GM21529 (cell line): ENCODE measurements at regions not wholly inside any gene's neighbourhood (a gene's known extent, or its start where the extent isn't known, plus 50 kb on each side); places are given as distances from the start of the nearest gene placed in this dataset.

ENCODE experiments used
- ATAC-seq: cut with Tn5 transposase; IDR thresholded peaks from one replicate; pipeline ENCODE4 v1.9.1; 2021; ENCODE audit not compliant: unreplicated experiment

- ATAC-seq = no peak
These were observed 97.9 kb upstream of the KLHL29 start for GRCh38 chr2:23286758-23287704.

- ATAC-seq = no peak
These were observed 95.3 kb upstream of the KLHL29 start for GRCh38 chr2:23289671-23290070.

GRCh38 chr2:23291239-23291638, 93.7 kb upstream of the KLHL29 start:
- no peak for ATAC-seq

- no peak for ATAC-seq
These were observed 93.0 kb upstream of the KLHL29 start for GRCh38 chr2:23292024-23292423.

DNA sequence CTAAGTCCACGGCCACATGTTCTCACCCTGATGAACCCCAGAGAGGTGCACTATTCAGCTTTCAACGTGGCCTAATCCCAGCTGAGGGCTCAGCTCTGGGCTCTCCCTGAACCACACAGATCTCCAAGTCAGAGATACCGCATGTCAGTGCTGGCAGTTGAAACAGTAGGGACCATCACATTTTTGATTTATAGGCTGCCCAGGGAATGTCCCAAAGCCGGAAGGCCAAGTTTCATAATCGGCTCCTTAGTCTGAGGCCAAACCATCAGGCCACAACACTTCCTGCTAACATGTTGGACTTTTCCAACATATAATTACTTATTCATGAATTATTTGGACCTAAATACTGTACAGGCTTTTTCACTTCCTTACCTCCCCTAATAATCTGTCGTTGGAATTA, 91.9 kb upstream of the KLHL29 start:
- ATAC-seq = no peak

GRCh38 chr2:23293731-23294130, 91.2 kb upstream of the KLHL29 start:
- no peak for ATAC-seq

DNA sequence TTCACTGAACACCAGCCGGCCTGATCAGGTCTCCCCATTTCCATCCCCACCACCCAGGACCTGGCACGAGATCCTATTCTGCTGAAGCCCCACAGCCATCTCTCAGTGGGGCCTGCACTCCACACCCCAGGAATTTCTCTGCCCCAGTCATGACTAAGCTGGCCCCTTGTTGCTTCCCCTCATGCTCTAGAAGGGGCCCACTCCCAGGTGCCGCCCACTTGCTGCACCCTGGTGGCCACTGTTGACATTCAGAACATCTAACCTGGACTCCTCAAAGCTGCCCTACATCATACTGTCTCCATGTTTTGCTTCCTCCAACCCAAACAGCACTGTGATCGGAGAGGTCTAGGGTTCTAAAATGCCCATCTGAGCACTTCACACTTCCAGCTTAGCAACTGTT, 90.7 kb upstream of the KLHL29 start:
- no peak for ATAC-seq

DNA sequence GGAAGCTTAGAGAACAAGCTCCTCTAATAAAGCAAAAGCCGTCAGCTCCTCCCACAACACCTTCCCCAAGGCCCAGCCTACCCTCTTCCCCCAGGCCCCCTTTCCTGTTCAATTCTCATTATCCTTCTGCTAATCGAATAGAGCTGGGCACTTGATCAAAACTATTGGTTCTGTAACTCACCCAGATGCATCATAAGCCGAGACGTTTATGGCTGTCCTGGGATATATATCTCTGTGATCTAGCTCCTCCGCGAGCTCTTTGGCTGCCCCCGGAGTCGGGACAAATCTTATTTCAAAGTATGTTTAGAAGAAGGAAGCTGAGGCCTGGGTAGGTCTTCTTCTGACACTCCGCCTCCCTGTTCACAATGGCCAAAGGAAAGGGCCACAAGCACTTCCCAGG, 88.3 kb upstream of the KLHL29 start:
- ATAC-seq = no peak

DNA sequence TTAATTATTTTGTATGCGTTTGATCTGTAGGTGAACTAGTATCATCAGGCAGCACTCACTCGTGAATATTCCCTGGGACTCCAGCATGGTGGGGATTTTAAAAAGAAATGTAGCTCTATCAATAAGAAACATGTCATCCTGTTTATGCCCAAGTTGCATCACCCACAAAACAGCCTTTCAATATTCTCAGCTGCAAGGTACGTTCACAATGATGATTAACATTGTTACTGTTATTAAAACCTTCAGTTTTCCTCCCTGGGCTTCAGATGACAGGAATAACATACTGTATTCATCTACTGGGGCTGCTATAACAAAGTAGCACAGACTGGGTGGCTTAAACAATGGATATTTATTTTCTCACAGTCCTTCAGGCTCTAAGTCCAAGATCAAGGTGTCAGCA, 87.9 kb upstream of the KLHL29 start:
- ATAC-seq = no peak

DNA sequence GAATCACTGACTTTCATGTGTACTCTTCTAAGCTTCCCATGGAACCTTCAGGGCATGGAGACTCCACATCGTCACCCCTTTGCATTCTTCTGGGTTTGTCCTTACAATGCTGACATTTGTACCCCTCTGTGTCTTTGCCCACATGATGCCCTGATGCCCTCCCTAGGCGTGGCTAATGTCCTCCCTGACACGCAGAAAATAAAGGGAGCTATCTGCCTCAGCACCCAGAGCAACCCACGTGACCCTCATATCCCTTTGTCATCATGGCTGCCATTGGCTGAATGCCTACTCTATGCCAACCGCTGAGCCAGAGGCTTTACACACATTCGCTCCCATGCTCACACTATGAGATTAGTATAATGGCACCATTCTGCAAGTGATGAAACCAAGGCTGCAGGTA, 86.4 kb upstream of the KLHL29 start:
- no peak for ATAC-seq

- ATAC-seq = no peak
These were observed 85.3 kb upstream of the KLHL29 start for GRCh38 chr2:23299476-23300195.

DNA sequence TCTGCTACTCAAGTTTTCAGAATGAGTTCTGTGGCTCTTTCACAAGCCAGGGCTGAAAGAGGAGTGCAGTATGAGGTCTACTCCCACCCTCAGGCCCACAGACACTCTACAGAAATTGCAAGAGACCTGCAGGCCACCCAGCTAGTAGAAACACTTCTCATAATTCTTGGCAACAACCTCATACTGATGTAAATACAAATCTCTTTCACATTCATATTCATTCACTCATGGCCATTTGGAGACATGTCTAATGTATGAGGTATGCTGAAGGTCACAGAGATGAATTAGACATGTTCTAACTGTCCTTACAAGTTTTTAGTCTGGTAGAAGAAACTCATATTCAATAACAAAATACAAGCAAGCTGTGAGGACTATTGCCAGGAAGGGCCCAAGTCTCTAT, 83.8 kb upstream of the KLHL29 start:
- no peak for ATAC-seq

- no peak for ATAC-seq
These were observed 82.4 kb upstream of the KLHL29 start for GRCh38 chr2:23302591-23302990.

GRCh38 chr2:23306401-23306800, 78.6 kb upstream of the KLHL29 start:
- no peak for ATAC-seq

GRCh38 chr2:23311186-23311585, 73.8 kb upstream of the KLHL29 start:
- no peak for ATAC-seq

GRCh38 chr2:23312996-23313606, 71.9 kb upstream of the KLHL29 start:
- peak; percentile 82 for ATAC-seq

DNA sequence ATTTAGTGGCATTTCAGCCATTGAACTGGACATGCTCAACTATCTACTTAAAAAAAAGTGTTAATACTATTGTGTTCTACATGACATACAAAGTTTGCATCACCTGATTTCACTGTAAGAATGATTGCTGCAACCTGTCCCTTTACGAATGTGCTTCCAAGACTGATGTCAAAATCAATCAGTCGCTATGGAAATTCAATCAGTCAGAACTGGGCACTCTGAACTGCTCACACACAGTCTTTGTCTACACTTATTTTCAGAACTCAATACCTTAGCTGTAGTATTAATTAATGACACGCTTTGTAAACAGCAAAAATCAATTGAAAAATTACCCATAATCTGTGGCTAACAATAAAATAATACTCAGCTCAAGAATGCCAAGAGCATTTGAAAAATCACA, 70.3 kb upstream of the KLHL29 start:
- no peak for ATAC-seq

GRCh38 chr2:23320058-23320457, 64.9 kb upstream of the KLHL29 start:
- no peak for ATAC-seq

GRCh38 chr2:23321751-23322150, 63.2 kb upstream of the KLHL29 start:
- ATAC-seq = no peak

DNA sequence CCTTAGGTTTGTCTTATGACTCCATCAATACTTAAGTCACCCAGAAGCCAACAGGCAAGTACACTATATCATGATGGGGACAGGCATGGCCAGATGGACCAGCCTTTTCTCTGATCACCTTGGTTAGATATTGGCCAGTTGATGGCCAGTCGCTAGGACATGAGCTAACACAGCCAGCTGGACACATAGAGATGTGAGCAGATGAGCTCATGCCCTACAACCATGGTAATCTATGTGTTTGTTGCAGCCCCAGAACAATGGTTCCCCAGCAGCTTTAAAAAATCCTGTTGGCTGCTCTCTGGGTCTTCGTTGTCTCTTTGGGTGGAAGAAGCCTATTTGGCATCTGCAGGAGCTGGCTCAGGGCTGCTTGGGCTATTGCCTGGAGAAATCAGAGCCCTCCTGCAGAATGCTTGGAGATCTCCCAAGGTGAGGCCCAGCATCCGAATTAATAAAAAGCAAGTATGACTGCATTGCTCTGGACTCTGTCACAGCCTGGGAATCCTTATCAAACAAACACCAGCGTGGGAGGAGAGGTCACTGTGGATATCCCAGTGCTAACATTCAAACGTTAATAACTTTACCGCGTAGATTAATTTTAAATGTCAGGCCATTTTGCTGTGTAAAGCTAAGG, 62.3 kb upstream of the KLHL29 start:
- ATAC-seq = no peak

GRCh38 chr2:23323198-23323916, 61.6 kb upstream of the KLHL29 start:
- no peak for ATAC-seq
